Ovary (tissue), 3 donors: ENCODE measurements at regions not wholly inside any gene's neighbourhood (a gene's known extent, or its start where the extent isn't known, plus 50 kb on each side); places are given as distances from the start of the nearest gene placed in this dataset.

Experiments
- EP300 ChIP-seq: sonication (generic); formaldehyde crosslinking; IDR thresholded peaks from one replicate; pipeline ENCODE4 v1.6.1; 2017; ENCODE audit warnings: antibody characterized with exemption
- TF ChIP-seq, protein P1 (sequence below), 3 donors: fragments of 450-650 bp in 2 of 3; fragments of 200-600 bp in 1 of 3; IDR thresholded peaks; one replicate each; pipeline versions ENCODE4 v1.5.1 to v1.8.0; 2016 to 2022; ENCODE audit warnings: antibody characterized with exemption in 3 of 3, mild to moderate bottlenecking in 1 of 3
- donor health status: DM: no; HTN: no; CAD: no.

DNA sequence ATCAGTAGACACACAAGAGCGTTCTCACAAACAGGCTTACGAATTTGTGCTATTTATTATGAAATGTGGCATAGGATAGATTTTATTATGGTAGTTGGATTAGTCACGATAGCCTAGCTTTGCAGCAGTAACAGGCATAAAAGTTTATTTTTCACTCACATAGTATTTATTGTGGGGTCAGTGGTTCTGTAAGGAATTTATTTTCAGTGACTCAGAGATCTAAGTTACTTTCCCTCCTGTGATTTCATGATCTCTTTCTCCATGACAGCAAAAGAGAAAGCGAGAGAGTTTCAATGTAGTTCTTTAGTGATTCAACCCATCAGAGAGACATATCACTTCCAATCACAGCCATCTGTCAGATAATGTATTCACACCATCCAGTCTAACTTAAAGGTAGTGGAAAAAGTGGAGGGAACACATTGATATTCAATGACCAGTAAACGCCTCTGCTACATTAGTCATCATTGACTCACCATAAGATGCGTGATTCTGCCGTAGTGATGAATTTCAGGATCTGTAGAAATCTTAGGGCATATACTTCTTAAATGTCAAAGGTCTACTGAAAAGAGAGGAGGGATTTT, 605.5 kb downstream of the HDGFL1 start:
- TF ChIP-seq, protein P1, sequence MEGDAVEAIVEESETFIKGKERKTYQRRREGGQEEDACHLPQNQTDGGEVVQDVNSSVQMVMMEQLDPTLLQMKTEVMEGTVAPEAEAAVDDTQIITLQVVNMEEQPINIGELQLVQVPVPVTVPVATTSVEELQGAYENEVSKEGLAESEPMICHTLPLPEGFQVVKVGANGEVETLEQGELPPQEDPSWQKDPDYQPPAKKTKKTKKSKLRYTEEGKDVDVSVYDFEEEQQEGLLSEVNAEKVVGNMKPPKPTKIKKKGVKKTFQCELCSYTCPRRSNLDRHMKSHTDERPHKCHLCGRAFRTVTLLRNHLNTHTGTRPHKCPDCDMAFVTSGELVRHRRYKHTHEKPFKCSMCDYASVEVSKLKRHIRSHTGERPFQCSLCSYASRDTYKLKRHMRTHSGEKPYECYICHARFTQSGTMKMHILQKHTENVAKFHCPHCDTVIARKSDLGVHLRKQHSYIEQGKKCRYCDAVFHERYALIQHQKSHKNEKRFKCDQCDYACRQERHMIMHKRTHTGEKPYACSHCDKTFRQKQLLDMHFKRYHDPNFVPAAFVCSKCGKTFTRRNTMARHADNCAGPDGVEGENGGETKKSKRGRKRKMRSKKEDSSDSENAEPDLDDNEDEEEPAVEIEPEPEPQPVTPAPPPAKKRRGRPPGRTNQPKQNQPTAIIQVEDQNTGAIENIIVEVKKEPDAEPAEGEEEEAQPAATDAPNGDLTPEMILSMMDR (IDR thresholded peaks at IDR 0.05), result no peak
- no peak for TF ChIP-seq EP300
